Vagina (tissue), 2 donors: ENCODE measurements at regions not wholly inside any gene's neighbourhood (a gene's known extent, or its start where the extent isn't known, plus 50 kb on each side); places are given as distances from the start of the nearest gene placed in this dataset.

Experiments used
- POLR2A ChIP-seq, 2 donors: fragments of 450-650 bp; IDR thresholded peaks; one replicate each; pipeline ENCODE4 v1.6.1; 2017; ENCODE audit warnings: antibody characterized with exemption in 2 of 2, mild to moderate bottlenecking in 2 of 2, moderate library complexity in 2 of 2
- POLR2AphosphoS5 ChIP-seq, 2 donors: sonication (generic); formaldehyde crosslinking; IDR thresholded peaks; one replicate each; pipeline ENCODE4 v1.9.0; 2017; ENCODE audit warnings: antibody characterized with exemption in 2 of 2, mild to moderate bottlenecking in 2 of 2, low read depth in 1 of 2; ENCODE audit not compliant: insufficient read depth in 1 of 2
- TF ChIP-seq, protein P1 (sequence below), 3 experiments: fragments of 450-650 bp in 2 of 3; fragments of 200-600 bp in 1 of 3; sonication (generic) in 1 of 3; IDR thresholded peaks; one replicate each; pipeline ENCODE4 v1.5.1; 2017 to 2019; ENCODE audit warnings: antibody characterized with exemption in 3 of 3, mild to moderate bottlenecking in 2 of 3, moderate library complexity in 2 of 3

DNA sequence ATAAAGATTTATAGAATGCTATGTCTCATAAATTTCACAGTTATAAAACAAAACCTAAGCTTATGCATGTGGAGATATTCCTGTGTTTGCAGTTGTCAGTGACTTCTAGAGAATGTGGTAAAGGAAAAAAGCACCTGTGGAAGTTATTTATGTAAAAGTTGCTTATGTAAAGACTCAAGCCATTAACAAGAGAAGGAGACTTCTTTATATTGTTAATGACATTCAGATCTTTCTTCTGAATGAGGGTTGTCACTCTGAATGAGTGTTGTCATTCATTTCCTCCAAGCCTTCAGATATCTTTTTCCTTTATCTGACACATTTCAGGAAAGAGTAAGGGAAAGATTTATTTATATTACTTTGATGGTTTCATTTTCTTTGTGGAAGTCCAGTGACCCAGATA lies 202.6 kb downstream of the TM9SF2 start:
- TF ChIP-seq, protein P1, sequence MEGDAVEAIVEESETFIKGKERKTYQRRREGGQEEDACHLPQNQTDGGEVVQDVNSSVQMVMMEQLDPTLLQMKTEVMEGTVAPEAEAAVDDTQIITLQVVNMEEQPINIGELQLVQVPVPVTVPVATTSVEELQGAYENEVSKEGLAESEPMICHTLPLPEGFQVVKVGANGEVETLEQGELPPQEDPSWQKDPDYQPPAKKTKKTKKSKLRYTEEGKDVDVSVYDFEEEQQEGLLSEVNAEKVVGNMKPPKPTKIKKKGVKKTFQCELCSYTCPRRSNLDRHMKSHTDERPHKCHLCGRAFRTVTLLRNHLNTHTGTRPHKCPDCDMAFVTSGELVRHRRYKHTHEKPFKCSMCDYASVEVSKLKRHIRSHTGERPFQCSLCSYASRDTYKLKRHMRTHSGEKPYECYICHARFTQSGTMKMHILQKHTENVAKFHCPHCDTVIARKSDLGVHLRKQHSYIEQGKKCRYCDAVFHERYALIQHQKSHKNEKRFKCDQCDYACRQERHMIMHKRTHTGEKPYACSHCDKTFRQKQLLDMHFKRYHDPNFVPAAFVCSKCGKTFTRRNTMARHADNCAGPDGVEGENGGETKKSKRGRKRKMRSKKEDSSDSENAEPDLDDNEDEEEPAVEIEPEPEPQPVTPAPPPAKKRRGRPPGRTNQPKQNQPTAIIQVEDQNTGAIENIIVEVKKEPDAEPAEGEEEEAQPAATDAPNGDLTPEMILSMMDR (IDR thresholded peaks at IDR 0.05) = no peak
- no peak for TF ChIP-seq POLR2AphosphoS5 (IDR thresholded peaks at IDR 0.05; ENCODE audit: insufficient read depth in 1 of 2, low read depth in 1 of 2)
- TF ChIP-seq POLR2A (IDR thresholded peaks at IDR 0.05) = no peak
